Kasumi-1 (cell line): ENCODE measurements at regions not wholly inside any gene's neighbourhood (a gene's known extent, or its start where the extent isn't known, plus 50 kb on each side); places are given as distances from the start of the nearest gene placed in this dataset.

ENCODE experiments used
- DNase-seq, 2 experiments: peaks; one replicate each; lab custom pipeline; 2025; lab: John Stamatoyannopoulos, UW

DNA sequence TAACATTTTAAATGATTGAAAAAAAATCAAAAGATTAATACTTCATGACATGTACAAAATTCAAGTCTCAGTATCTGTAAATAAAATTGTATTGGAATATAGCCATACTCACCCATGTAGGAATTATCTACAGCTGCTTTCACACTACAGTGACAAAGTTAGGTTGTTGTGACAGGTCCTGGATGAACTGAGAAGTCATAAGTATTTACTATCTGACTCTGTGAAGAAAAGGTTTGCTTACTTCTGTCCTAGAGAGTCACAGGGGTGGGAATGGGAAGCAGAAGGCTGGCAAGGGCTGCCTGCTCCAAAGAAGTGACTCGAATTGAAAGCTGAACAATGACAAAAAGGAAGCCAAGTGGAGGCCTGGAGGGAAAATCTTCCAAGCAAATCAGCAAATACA lies 155.2 kb downstream of the SLC30A10 start:
- DNase-seq = no peak

DNA sequence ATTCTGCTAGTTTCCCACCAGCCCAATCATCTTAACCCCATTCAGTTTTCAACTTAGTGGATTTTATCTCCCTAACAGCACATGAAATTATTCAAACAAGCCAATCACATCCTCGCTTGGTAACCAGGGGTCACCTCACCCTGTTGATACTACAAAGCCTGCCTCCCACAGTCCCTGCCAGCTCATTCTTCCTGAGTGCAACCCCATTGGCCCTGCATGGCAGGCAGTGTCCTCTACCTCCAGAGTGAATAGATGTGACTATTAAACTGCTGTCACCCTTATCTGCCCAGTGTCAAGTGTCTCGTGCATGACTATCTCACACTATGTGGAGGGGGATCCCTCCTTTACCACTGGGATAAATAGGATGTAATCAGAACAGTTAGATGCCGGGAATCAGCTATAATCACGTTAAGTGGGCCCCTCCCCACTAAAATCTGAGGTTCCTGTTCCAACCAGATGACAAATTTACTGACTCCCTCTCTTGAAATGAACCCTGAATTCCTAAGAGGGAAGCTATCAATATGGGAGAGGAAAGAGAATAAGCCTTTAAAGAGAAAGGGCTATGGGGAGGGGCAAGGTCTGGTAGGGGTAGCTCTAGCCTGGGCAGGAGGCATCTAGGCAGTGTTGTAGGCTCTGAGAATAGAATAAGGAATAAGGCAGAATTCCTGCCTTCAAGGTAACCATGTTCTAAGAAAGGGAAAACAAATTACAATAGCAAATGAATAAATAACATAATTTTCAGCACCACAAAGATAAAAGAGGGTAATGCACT lies 155.9 kb downstream of the SLC30A10 start:
- DNase-seq = no peak

DNA sequence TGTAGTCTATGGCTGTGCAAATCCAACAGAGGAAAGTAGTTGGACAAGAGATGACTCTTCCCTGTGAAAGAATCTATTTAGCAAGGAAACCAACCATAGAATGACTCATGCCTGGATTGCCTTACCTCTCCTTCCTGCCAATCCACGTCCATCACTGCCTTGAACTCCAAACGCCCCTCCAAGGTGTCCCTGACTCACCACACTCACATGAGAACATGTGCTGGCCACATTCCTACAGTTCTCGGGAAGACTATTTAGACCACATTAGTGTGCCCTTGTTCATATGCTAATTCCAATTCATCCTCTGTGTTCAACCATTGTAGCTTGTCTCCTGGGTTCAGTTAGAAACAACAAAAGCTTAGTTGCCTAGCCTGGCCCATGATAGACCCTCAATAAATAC lies 157.3 kb downstream of the SLC30A10 start:
- no peak for DNase-seq

DNA sequence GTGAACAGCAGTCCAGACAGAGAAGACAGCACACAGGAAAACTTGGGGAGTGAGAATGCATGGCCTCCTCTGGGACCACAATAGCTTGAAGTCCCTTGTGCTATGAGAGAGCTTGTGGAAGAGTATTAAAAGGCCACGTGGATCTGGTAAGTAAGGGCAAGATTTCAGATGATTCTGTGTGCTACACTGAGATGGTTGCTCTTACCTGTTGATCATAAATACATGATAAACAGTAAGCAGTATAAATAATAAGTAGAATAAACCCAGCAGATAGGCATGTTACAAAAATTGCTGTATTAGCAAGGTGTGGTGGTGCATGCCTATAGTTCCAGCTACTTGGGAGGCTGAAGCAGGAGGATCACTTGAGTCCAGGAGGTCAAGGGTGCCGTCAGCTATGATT lies 150.4 kb upstream of the ZC3H11B start:
- DNase-seq = no peak

DNA sequence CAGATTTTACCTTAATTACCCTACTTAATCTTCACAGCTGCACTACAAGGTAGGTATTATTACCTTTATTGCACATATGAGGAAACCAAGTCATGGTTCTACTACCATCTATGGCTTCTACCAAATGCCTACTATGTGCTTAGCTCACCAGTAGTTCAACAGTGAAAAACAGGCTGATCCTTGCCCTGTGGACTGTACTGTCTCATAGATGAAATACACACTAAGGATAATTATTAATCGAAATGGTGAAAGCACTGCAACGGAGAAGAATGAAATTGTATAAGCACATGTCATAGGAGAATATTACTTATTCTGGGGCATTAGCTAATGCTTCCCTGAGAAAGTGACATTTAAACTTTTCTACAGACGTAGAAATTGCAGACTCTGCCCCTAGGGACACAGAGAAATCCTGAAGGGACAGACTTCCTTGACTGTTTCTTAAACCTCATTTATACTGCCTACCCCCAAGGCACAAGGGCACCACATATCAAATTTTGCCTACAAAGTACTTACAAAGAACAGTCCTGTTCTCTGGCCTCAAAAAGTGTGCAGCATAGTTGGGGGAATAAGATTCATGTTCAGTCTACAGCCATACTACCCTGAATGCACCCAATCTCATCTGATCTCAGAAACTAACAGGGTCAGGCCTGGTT lies 148.4 kb upstream of the ZC3H11B start:
- no peak for DNase-seq

DNA sequence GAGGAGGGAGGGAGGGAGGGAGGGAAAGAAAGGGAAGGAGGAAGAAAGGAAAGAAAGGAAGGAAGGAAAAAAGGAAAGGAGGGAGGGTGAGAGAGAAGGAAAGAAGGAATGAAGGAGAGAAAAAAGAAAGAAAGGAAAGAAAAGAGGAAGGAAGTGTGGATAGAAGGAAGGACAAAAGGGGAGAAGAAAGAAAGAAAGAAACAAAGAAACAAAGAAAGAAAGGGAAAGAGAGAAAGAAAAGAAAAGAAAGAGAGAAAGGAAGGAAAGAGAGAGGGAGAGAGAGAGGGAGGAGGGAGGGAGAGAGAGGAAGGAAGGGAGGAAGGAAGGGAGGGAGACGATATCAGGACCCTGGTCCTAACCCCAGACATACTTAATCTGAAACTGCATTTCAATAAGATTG lies 146.2 kb upstream of the ZC3H11B start:
- DNase-seq = no peak

DNA sequence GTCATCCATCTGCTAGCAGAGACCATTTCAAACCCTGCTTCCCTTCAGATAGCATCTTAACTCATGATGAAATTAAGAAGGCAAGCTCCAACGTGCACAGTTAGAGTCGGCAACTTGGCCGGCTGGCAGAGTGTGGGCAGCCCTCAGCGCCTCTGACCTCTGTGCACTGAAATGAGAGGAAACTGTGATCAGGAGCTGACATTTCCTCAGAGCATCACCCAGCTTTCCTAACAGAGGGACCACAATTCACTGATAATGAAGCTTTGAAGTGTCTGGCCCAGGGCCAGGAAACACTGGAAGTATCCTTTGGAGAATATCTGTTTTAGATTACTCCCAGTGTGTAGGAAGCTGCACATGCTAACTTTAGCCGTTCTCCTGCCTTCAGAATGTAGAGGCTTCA lies 145.0 kb upstream of the ZC3H11B start:
- DNase-seq = no peak

DNA sequence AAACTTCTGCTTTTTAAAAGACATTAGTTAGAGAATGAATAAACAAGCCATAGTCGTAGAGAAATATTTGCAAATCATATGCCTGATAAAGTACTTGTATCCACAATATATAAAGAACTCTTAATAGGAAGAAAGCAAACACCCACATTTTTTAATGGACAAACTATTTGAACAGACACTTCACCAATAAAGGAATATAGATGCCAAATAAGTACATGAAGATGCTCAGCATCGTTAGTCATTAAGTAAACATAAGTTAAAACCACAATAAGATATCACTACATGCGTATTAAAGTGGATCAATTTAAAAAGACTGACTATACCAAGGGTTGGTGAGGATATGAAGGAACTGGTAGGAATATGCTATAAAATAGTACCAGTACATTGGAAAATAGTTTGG lies 142.3 kb upstream of the ZC3H11B start:
- DNase-seq = no peak

DNA sequence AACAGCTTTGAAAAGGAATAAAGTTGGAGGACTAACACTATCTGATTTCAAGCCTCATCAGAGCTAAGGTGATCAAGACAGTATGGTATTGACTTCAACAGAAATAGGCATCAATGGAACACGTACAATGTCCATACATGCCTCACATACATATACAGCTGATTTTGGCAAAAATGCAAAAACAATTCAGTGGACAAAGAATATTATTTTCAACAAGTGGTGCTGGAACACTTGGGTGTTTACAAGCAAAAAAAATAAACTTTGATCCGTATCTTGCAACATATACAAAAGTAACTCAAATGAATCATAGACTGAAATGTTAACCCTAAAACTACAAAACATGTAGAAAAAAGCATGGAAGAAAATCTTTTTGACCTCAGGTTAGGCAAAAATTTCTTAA lies 141.9 kb upstream of the ZC3H11B start:
- no peak for DNase-seq

DNA sequence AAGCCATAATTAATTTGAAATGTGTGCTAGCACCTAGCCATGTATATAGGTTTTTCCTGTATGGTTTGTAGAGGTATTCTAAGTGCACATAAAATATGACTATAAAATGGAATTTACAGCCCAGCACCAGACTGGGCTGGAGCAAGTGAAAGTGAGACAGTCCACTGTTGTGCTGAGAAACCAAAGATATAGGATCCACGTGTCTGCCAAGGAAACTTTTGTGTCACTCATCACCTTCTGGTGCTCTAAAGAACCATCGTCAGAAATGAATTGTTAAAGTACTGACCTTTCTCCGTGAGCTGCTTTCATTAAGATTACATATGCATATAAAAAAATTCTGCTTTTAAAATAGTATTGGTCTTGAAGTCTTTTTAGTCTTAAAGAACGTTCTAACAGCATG lies 141.0 kb upstream of the ZC3H11B start:
- DNase-seq = no peak

DNA sequence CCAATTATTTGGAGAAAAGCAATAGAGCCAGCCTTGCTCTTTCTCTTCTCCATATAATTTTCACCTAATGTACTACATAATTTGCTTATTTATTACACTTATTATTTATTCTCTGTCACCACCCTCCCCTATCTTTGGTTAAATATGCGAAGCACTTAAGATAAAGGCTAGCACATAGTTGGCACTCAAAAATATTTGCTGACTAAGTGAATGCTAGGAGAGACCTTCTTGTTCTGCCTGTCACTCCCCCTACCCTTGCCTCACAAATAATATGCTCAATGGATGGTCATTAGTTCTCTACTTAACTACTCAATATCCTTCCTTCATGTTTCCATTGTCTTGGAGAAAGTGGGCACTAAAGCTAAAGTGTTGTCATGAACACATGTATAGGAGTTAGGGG lies 139.7 kb upstream of the ZC3H11B start:
- DNase-seq = no peak

DNA sequence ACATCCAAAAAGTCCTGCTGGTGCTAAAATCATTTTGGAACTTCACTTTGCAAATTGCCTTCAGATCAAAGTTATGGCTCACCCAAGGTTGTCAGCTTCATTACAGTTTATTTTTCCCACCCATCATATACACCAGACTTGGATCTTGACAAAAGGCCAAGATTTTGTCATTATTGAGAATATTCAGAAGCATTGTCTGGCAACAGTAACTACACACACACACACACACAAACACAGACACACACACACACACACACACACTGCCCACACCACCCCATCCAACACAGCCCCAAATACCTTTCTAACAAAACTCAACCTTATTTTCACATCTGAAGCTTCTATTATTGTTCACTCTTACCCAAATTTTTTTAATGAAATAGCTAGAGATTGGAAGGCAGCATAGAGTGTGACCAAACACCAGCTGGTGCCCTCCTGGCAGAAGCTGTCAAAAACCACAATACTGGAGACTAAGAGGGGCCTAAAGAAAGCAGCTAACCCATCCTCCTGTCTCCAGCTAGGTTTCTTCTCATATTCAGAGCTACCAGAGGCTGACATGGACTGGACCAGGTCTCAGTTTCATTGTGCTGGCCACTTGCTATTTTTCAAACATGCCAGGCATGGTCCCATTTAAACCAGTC lies 139.1 kb upstream of the ZC3H11B start:
- DNase-seq = no peak

DNA sequence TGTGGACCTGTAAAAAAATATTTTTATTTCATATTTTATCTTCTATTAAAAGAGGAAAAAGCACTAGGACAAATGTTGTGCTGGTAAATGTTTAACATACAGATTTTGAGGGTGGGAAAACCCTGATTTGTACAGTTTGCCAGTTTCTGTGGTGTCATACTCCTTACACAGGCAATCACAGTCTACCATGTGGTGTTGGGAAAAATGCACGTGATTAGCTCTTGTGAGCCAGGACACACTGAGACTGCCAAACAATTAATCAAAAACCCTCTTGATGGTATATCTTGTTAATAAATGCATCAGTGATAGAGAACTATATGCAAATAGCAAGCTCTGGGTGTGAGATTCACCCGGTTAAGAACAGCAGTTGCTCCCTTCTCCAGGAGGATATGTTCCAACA lies 136.5 kb upstream of the ZC3H11B start:
- no peak for DNase-seq

DNA sequence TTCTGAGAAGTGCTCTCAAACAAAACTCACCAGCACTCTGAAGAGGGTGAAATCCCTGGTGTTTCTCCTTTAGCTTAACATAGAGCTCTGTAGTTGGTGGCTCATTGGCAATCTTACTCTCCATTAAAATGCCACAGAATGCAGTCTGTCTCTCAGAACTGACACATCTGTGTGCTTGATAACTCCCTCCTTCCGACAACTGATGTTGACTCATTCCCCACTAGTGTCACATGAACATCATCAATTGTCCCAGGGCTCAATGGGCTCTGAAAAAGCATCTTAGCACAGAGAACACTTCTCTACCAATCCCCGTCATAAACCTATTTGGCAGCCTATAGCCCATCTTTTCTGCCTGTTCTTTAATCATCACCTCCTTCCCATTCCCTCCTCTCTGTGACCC lies 133.2 kb upstream of the ZC3H11B start:
- no peak for DNase-seq

DNA sequence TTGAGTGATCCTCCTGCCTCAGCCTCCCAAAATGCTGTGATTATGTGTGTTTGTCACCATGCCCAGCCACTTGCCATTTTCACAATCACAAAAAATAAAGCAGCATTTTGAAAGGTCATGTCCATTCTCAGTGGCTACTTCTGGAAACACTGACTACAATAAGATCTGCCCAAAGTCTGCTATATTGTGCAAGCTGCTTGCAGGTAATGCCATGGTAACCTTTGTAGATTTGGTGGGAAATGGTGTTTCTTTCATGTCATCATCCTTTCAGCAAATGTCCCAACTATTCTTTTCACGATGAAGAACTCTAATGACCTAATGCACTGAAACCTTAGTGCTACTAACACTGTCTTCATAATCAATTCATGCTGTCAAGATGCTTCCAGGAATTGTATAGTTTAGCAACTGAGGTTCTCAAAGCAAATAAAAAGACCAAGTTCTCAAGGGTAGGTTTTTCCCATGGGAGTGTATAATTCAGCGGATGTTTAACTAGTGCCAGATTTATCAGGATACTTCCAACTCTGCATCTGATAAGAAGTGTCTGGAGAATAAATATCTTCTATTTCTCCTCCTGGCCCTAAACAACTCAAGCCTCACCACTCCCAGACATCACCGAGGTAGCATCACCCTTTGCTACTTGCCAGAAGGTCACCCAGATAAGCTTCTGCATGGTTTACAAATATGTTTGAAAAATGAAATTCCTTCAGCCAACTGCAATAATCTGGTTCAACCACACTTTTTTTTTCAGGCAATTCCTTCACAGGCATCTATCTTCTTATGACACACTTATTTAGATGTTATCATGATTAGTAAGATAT lies 132.0 kb upstream of the ZC3H11B start:
- no peak for DNase-seq

DNA sequence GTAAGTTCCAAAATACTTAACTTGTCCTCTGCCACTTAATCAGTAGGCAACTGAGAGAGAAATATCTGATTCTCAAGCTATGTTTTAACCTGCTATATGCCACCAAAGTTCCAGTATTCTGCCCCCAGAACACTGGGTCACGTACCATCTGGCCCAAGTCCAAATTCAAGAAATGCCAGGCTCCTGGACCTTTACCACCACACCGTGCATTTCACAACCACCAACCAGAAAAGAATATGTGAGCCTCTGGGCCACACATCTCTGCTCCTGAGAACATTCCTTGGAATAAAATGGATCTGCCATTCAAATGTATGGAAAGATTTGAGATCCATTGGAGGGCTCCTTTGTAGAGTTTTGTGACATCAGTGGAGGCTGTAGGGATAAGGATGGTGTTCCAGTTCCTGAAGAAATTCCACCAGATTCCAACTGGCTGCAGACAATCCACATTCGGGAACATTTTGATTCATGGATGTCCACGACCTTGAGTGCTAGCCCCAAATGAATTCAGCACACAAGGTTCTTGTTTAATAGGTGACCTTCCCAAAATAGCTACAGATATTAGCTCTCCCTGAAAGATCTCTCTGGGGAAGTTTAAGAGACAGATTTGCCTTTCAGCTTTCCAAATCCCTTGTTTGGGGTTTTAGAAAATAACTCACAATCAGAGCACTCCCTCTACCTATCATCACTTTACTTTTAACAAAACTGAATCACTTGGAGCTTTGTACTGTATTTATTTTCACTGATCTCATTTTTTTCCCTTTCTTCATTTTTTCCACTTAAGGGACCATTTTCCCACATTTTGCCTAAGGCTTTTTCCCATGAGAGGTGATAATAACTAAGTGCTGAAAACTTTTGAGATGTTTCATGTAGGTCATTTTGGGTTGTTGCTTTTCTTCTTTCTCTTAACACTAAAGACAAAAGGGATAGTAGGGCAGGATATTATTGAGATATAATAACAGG lies 128.4 kb upstream of the ZC3H11B start:
- no peak for DNase-seq

DNA sequence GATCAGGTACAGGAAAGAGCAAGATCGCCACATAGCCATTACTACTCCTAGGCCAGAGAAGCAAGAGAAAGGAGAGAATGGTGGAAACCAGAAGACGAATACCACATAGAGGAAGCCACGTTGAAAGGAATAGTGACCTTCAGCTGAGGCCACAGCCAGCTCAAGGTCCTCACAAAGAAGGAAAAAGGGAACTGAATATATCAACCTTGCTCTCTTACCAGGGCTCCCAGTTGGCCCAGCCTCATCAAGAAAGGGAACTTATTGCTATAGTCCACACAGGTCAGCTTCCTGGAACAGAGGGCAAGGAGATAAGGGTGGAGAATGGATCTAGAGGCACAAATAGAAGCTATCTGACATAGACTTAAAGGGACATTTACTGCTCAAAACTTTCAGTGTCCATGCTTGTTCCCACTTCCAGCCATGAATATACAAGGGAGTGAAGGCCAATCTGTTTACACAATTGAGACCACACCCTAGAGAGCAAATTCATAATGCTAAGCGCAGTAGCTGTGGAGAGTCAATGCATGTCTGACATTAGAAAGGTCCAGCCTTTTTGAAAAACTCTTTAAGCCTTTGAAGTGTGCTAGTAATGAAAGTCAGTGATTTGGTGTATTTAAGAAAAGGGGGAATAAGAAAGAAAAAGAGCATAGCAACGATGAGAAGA lies 120.7 kb upstream of the ZC3H11B start:
- DNase-seq = peak; percentile 25 to 34

DNA sequence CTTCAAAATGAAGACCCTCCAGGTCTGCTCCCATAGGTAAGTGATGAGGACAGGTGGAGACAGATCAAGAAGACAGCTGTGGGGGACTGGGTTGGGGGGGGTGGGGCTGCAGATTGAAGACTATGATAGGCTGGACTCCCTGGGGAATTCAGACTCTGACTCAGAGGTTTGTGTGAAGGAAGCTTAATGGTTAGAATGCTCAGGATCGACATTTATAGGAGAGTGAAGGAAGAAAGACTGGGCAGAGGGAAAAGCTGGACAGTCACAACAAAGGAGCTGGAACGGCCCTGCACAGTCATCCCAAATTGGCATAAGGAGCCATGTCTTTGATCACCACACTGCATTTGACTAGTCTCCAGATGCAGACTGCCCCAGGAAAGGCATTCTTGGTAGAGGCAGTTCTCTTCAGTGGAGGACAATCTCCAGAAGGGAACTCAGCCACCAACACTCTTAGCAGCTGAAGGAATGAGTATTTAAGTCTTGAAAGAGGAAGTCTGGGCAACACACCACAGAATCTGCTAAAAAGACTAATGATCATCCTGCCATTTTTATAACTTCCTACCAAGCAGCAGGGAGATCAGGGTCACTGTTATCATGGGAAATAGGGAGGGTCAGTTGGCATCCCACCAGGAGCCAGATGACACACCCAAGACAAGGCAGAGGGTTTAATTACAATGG lies 120.0 kb upstream of the ZC3H11B start:
- peak; percentile 56 to 60 for DNase-seq

DNA sequence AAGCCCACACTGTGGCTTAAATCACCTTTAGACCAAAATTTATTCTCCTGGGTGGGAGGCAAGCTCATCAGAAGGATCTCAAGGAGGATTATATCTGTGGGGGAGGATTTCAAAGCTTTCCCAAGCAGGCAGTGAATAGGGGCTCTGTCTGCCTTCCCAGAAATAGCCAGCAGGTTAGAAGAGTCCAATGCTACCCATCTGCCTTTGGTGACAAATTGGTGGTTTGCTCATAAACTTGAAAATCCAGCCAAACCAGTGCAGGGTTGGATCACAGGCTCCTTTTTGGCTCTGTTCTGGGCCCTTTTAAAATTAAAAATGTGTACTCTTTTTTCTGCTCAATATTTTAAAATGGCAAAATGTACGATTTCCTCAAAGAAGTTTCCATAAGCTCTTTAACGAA lies 118.9 kb upstream of the ZC3H11B start:
- no peak for DNase-seq
